ENCODE measurements at regions not wholly inside any gene's neighbourhood (a gene's known extent, or its start where the extent isn't known, plus 50 kb on each side); places are given as distances from the start of the nearest gene placed in this dataset.

DNA sequence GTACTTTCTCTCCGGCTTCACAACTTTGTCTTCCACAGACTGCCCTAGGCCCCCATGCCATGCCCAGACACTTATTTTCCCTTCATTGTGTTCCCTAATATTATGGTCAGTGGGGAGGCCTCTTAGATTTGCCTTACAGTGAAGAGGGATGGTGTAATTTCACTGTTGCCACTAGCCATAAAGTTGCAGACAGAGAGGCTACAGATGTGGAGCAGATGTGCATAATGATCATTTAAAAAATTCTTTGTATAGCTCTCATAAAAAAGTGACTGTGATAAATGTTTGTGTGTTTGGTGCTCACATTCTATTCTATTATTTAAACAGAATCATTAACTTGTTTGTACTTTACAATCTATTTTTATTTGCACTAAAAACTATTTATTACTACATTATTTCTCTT, 67.5 kb upstream of the FN1 start:
- no peak for DNase-seq
- Histone ChIP-seq H3K9me3 (replicated peaks) (no peaks in the 10 kb centered on the region), H3K4me3 (no peak overlapping the region), H3K27ac (replicated peaks) (no peak overlapping the region), H3K36me3 (no peaks in the 10 kb centered on the region), H3K4me1 (no peaks in the 10 kb centered on the region), H3K27me3 (ENCODE audit: low read depth) (no peaks in the 10 kb centered on the region)
- TF ChIP-seq, protein P1, sequence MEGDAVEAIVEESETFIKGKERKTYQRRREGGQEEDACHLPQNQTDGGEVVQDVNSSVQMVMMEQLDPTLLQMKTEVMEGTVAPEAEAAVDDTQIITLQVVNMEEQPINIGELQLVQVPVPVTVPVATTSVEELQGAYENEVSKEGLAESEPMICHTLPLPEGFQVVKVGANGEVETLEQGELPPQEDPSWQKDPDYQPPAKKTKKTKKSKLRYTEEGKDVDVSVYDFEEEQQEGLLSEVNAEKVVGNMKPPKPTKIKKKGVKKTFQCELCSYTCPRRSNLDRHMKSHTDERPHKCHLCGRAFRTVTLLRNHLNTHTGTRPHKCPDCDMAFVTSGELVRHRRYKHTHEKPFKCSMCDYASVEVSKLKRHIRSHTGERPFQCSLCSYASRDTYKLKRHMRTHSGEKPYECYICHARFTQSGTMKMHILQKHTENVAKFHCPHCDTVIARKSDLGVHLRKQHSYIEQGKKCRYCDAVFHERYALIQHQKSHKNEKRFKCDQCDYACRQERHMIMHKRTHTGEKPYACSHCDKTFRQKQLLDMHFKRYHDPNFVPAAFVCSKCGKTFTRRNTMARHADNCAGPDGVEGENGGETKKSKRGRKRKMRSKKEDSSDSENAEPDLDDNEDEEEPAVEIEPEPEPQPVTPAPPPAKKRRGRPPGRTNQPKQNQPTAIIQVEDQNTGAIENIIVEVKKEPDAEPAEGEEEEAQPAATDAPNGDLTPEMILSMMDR (IDR thresholded peaks at IDR 0.05; ENCODE audit: borderline replicate concordance), result no peak
- intact Hi-C loops (cut with micrococcal nuclease), result no loop called here

DNA sequence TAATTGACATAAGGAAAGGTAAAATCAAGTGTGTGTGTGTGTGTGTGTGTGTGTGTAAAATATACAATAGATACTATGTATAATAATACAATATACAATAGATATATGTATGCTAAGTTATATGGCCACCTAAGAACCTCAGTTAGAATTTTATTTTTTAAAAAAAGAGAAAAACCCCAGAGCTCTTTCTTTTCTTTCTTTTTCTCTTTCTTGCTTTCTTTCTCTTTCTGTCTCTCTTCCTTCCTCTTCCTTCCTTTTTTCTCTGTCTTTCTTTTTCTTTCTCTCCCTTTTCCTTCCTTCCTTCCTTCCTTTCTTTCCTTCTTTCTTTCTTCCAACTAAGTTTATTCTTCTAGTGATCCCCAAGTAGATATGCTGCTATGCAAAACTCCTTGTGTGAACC, 64.6 kb upstream of the FN1 start:
- no peaks in the 10 kb centered on the region for H3K4me1 ChIP-seq
- H3K27me3 ChIP-seq (ENCODE audit: low read depth), result no peaks in the 10 kb centered on the region
- no peak overlapping the region for H3K27ac ChIP-seq (replicated peaks)
- no peaks in the 10 kb centered on the region for H3K36me3 ChIP-seq
- intact Hi-C loops (cut with micrococcal nuclease), result no loop called here
- no peak overlapping the region for H3K4me3 ChIP-seq
- TF ChIP-seq, protein P1 (IDR thresholded peaks at IDR 0.05; ENCODE audit: borderline replicate concordance), result no peak
- H3K9me3 ChIP-seq (replicated peaks), result no peaks in the 10 kb centered on the region
- no peak for DNase-seq

DNA sequence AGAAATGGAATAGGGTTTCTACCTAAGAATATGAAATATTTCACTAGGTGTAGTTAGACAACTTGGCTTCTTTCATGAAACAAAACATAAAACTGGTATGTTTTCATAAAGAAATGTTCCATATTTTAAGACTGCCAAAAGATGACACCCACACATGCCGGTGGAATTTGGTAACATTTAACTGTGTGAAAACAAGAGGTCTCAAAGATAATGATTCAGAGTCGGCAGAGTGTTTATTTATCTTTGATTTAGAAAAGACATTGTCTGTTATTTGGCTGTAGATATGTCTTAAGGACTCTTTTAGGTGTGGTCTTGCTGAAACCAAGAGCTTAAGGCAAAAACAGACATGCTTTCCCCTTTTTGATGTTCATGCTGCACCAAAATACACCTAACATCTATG, 63.5 kb upstream of the FN1 start:
- Histone ChIP-seq H3K4me3 (no peak overlapping the region), H3K27me3 (ENCODE audit: low read depth) (no peaks in the 10 kb centered on the region), H3K4me1 (no peaks in the 10 kb centered on the region), H3K36me3 (no peaks in the 10 kb centered on the region), H3K27ac (replicated peaks) (no peak overlapping the region), H3K9me3 (replicated peaks) (no peaks in the 10 kb centered on the region)
- TF ChIP-seq, protein P1 (IDR thresholded peaks at IDR 0.05; ENCODE audit: borderline replicate concordance), result no peak
- intact Hi-C loops (cut with micrococcal nuclease), result no loop called here
- no peak for DNase-seq

DNA sequence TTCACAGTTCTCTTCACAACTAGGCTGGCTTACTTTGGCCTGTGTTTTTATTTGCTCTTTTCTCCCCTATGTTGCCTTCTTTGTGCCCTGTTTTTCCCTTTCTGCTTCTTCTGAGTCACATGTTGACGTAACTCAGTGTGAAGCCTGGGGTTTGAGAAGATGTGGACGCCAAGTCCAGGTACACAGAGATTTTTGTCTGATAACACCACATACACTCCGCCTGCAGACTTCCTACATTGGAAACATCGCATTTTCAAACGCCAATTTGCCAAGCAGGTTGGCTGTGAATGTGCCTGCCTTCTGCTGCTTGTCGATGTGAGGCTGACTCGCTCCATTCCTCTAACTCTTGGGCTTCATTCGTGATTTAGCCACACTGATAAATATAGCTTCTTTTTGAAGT, 62.6 kb upstream of the FN1 start:
- Histone ChIP-seq H3K27ac (replicated peaks) (no peak overlapping the region), H3K36me3 (no peaks in the 10 kb centered on the region), H3K4me1 (no peaks in the 10 kb centered on the region), H3K9me3 (replicated peaks) (no peaks in the 10 kb centered on the region), H3K27me3 (ENCODE audit: low read depth) (no peaks in the 10 kb centered on the region), H3K4me3 (no peak overlapping the region)
- TF ChIP-seq, protein P1 (IDR thresholded peaks at IDR 0.05; ENCODE audit: borderline replicate concordance), result no peak
- DNase-seq, result no peak
- intact Hi-C loops (cut with micrococcal nuclease), result no loop called here

DNA sequence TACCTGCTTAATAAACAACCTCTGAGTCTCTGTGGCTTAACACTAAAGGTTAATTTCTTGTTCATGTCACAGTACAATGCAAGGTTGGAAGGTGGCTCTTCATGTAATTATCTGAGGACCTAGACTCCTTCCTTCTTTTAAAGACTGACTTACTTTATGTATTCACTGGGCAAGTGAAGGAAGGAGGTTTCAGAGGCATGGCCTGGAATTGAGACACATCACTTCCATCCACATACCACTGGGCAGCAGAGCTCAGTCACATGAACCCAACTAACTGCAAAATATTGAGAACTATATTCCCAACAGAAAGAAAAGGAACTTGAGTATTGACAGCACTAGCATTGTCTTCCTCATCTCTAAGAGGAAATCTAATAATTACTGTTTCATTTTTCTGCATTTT, 57.5 kb upstream of the FN1 start:
- no peak for DNase-seq
- Histone ChIP-seq H3K27ac (replicated peaks) (no peak overlapping the region), H3K4me3 (no peak overlapping the region), H3K9me3 (replicated peaks) (peaks cover 1% of the 10 kb centered on the region), H3K36me3 (no peaks in the 10 kb centered on the region), H3K27me3 (ENCODE audit: low read depth) (no peaks in the 10 kb centered on the region), H3K4me1 (no peaks in the 10 kb centered on the region)
- TF ChIP-seq, protein P1 (IDR thresholded peaks at IDR 0.05; ENCODE audit: borderline replicate concordance), result no peak
- intact Hi-C loops (cut with micrococcal nuclease), result no loop called here
